NT2/D1 (cell line): ENCODE measurements at regions not wholly inside any gene's neighbourhood (a gene's known extent, or its start where the extent isn't known, plus 50 kb on each side); places are given as distances from the start of the nearest gene placed in this dataset.

Source experiments
- SUZ12 ChIP-seq: IDR thresholded peaks from 2 replicates; pipeline ENCODE4 v1.6.1; 2011; ENCODE audit not compliant: insufficient read length, insufficient read depth; ENCODE audit errors: extremely low read depth
- YY1 ChIP-seq: IDR thresholded peaks from 2 replicates; pipeline ENCODE4 v1.6.1; 2011; ENCODE audit not compliant: insufficient read length, insufficient read depth
- ZNF274 ChIP-seq: IDR thresholded peaks from 2 replicates; pipeline ENCODE4 v1.6.1; 2011; ENCODE audit warnings: mild to moderate bottlenecking, low read depth, low read length

- no peak for TF ChIP-seq ZNF274
- TF ChIP-seq YY1 = no peak
- no peak for TF ChIP-seq SUZ12
Observed at GRCh38 chr10:3516234-3516922, 268.6 kb downstream of the KLF6 start.
